Psoas muscle (tissue), 7 donors: ENCODE measurements at regions not wholly inside any gene's neighbourhood (a gene's known extent, or its start where the extent isn't known, plus 50 kb on each side); places are given as distances from the start of the nearest gene placed in this dataset.

ENCODE experiments used
- ATAC-seq, 4 donors: fragments of 200-7000 bp; cut with Tn5 transposase; one replicate each; pipeline ENCODE4 v1.9.1; 2020; ENCODE audit warnings: moderate library complexity in 3 of 4, mild to moderate bottlenecking in 2 of 4
- DNase-seq, 2 donors: peaks; one replicate each; pipeline ENCODE4 v3.0.0-alpha.2; 2020
- H3K27ac ChIP-seq: fragments of 200-600 bp; one replicate; pipeline ENCODE4 v1.8.0; 2022
- H3K27me3 ChIP-seq, 3 donors: fragments of 200-600 bp in 1 of 3; one replicate each; pipeline versions ENCODE4 v1.6.1 to v1.8.0; 2013 to 2022; ENCODE audit warnings: low read length in 2 of 3, mild to moderate bottlenecking in 2 of 3, moderate library complexity in 1 of 3; ENCODE audit not compliant: insufficient read depth in 3 of 3
- H3K36me3 ChIP-seq, 2 donors: fragments of 200-600 bp in 1 of 2; one replicate each; pipeline versions ENCODE4 v1.6.1 to v1.8.0; 2013 to 2022; ENCODE audit warnings: low read depth in 1 of 2, mild to moderate bottlenecking in 1 of 2, moderate library complexity in 1 of 2; ENCODE audit not compliant: insufficient read depth in 1 of 2
- H3K4me1 ChIP-seq: fragments of 200-600 bp; one replicate; pipeline ENCODE4 v1.8.0; 2022
- H3K4me3 ChIP-seq: fragments of 200-600 bp; one replicate; pipeline ENCODE4 v1.8.0; 2022; ENCODE audit warnings: mild to moderate bottlenecking
- H3K9me3 ChIP-seq: fragments of 200-600 bp; one replicate; pipeline ENCODE4 v1.8.0; 2022
- CTCF ChIP-seq: fragments of 200-600 bp; IDR thresholded peaks from one replicate; pipeline ENCODE4 v1.8.0; 2022; ENCODE audit warnings: antibody characterized with exemption
- WGBS, 3 donors: extraction: QIAGEN DNeasy Blood & Tissue Kit; methylation state at CpG; one replicate each; pipeline versions ENCODE4 v1.1.6 to v1.1.7; 2013; 5-methylcytosine and 5-hydroxymethylcytosine counted together
- intact Hi-C, 2 donors: fragments of 100-400 bp; cut with DNase I; formaldehyde crosslinking; loops; one replicate each; pipeline versions ENCODE4 v1.11.0 to v1.14.2; 2022
- donor health status: healthy with polysubstance abuse.
- donor health status: DM: no; HTN: no; CAD: no; lungs with moderate emphysema.
- donor health status: Bipolar disorder and iron deficiency.
- donor health status: healthy.
- donor health status: DM: yes; HTN: yes; CAD: no.
- donor health status: DM: no; HTN: no; CAD: no.
- donor health status: DM: yes; HTN: yes; CAD: no.

- Histone ChIP-seq H3K27ac (no peak overlapping the region), H3K27me3 (no peaks in the 10 kb centered on the region), H3K4me1 (no peaks in the 10 kb centered on the region), H3K36me3 (no peaks in the 10 kb centered on the region), H3K4me3 (no peak overlapping the region), H3K9me3 (no peaks in the 10 kb centered on the region)
- intact Hi-C loops = loop anchor here in 1 of 2 donors (5.0 kb wide), 1 partner anchor 474 kb away; no protein-coding TSS in a partner anchor
- peak; percentile 53 for TF ChIP-seq CTCF
- 1 to 4% (median 3%) methylated on average over 2 of the region's 2 CpGs for WGBS, 3 donors
- DNase-seq (no peak), ATAC-seq (no peak)
These were observed 78.8 kb upstream of the DEFB112 start for GRCh38 chr6:50128420-50129005.

- Histone ChIP-seq H3K36me3 (no peaks in the 10 kb centered on the region), H3K27me3 (no peaks in the 10 kb centered on the region), H3K9me3 (no peaks in the 10 kb centered on the region), H3K4me3 (no peak overlapping the region), H3K4me1 (no peaks in the 10 kb centered on the region), H3K27ac (no peak overlapping the region)
- intact Hi-C loops = no loop called here
- ATAC-seq (no peak), DNase-seq (no peak)
- no peak for TF ChIP-seq CTCF
- 64 to 87% (median 73%) methylated on average over 1 of the region's 1 CpG for WGBS, 3 donors
These were observed 86.2 kb upstream of the DEFB112 start for GRCh38 chr6:50135968-50136367.

- no peak for ATAC-seq
- DNase-seq = no peak
- H3K36me3 ChIP-seq = no peaks in the 10 kb centered on the region
- no peaks in the 10 kb centered on the region for H3K4me1 ChIP-seq
- no peak overlapping the region for H3K27ac ChIP-seq
- no peaks in the 10 kb centered on the region for H3K9me3 ChIP-seq
- no peak for TF ChIP-seq CTCF
- H3K4me3 ChIP-seq = no peak overlapping the region
- intact Hi-C loops = no loop called here
- H3K27me3 ChIP-seq = no peaks in the 10 kb centered on the region
These were observed 91.4 kb upstream of the DEFB112 start for GRCh38 chr6:50141100-50141499.

GRCh38 chr6:50143011-50143719, 93.4 kb upstream of the DEFB112 start:
- intact Hi-C loops = no loop called here
- DNase-seq = no peak
- Histone ChIP-seq H3K27me3 (no peaks in the 10 kb centered on the region), H3K36me3 (no peaks in the 10 kb centered on the region), H3K27ac (no peak overlapping the region), H3K4me3 (no peak overlapping the region), H3K4me1 (no peaks in the 10 kb centered on the region), H3K9me3 (no peaks in the 10 kb centered on the region)
- WGBS, 3 donors = 77 to 84% (median 79%) methylated on average over 2 of the region's 2 CpGs
- no peak for TF ChIP-seq CTCF
- ATAC-seq = no peak

DNA sequence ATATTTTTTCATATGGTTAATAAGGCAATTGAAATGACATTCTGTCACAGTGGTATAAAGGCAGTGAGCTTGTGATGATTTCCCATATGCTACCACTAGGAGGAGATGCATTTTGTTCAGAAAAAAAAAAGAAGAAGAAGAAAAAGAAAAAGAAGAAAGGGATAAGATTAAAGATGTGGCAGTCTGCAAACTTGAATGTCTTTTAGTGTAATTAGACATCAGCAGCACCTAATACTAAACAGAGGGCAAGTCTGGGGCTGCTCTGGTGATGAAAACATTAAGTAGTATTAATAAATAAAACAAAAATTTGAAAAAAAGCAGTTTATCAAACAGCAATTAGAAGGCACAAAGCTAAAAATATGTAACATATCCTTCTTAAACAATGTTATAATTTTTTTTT, 95.4 kb upstream of the DEFB112 start:
- intact Hi-C loops = no loop called here
- no peak for ATAC-seq

More for the DNA sequence above, 95.4 kb upstream of the DEFB112 start:
- no peak for DNase-seq
- no peaks in the 10 kb centered on the region for H3K27me3 ChIP-seq
- no peak for TF ChIP-seq CTCF
- H3K9me3 ChIP-seq = no peaks in the 10 kb centered on the region
- H3K4me3 ChIP-seq = no peak overlapping the region
- no peaks in the 10 kb centered on the region for H3K4me1 ChIP-seq
- no peak overlapping the region for H3K27ac ChIP-seq
- no peaks in the 10 kb centered on the region for H3K36me3 ChIP-seq
